ENCODE measurements at regions not wholly inside any gene's neighbourhood (a gene's known extent, or its start where the extent isn't known, plus 50 kb on each side); places are given as distances from the start of the nearest gene placed in this dataset.
"Not testable (repeated sequence)": the region's sequence is repeated elsewhere in the genome, so short reads cannot be mapped to it uniquely, and the experiment has no call there.

DNA sequence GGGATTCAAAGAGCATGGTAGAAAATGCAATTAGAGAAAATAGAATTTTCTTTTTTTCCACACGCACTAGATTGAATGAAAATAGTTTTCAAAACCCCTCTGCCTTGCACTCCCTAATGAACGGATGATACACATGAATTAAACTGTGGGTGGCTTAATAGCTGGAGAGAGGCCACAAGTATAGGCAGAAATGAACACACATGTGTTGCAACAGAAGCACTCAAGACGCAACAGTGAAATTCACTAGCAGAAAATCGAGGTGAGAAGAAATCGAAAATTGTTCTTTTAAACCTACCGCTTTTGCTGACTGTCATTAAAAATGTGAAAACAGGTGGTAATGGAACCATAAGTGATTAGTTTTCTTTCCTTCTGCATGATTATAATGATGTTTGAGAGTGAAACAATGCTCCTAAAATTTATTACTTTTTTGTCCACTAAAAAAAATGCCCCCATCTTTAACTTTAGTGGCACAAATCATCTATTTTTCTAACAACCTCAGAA, 59.3 kb upstream of the GPCPD1 start:
- no peaks in the 10 kb centered on the region for H3K27me3 Mint-ChIP-seq
- H3K9me3 Mint-ChIP-seq: no peaks in the 10 kb centered on the region
- H3K27ac Mint-ChIP-seq: peak overlapping the region; percentile 32
- H3K4me3 Mint-ChIP-seq: no peak overlapping the region
- H3K36me3 Mint-ChIP-seq (ENCODE audit: low read depth): no peaks in the 10 kb centered on the region
- H3K4me1 Mint-ChIP-seq (ENCODE audit: low read depth): peaks cover 23% of the 10 kb centered on the region

DNA sequence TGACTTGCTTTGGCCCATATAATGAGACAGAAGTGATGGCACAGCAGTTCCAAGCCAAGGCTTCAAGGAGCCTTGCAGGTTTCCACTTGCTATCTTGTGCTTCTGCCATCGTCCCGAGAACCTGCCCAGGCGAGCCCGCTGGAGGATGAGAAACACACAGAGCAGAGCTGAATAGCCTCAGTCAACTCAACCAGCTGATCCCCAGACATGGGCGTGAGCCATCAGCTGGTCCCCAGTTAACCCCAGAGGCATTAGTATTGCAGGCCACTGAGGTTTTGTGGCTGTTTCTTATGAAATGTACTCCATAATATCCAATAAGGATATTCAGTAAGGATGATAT, 57.7 kb upstream of the GPCPD1 start:
- Mint-ChIP-seq H3K4me3 (no peak overlapping the region), H3K9me3 (no peaks in the 10 kb centered on the region), H3K36me3 (ENCODE audit: low read depth) (no peaks in the 10 kb centered on the region), H3K27me3 (no peaks in the 10 kb centered on the region), H3K4me1 (ENCODE audit: low read depth) (peaks cover 7% of the 10 kb centered on the region), H3K27ac (no peak overlapping the region)

DNA sequence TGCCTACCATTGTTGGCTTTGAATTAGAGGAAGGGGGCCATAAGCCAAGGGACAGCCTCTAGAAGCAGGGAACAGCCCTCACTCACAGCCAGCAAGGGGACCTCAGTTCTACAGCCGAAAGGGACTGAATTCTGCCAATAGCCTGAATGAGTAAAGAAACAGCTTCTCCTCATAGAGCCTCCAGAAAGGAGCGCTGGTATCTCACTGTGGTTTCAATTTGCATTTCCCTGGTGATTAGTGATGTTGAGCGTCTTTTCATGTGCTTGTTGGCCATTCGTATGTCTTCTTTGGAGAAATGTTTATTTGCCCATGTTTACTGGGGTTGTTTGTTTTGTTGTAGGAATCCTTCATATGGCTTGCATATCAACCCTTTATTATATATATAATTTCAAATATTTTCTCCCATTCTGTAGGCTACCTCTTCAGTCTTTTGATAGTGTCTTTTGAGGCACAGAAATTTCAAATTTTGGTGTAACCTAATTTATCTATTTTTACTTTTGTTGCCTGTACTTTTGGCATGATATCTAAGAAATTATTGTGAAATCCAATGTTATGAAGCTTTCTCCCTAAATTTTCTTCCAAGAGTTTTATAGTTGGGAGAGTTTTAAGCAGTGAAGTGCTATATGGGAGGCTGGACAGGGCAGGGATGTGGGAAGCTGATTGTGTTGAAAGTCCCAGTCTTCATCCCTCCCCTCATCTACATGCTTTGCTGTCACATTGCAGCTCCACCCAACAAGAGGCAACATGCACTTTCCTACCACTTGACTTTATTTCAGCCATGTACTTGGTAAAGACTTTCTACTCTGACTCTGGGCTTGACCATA, 57.1 kb upstream of the GPCPD1 start:
- Mint-ChIP-seq H3K9me3 (no peaks in the 10 kb centered on the region), H3K4me3 (no peak overlapping the region), H3K4me1 (ENCODE audit: low read depth) (peaks cover 6% of the 10 kb centered on the region), H3K27me3 (no peaks in the 10 kb centered on the region), H3K27ac (no peak overlapping the region), H3K36me3 (ENCODE audit: low read depth) (no peaks in the 10 kb centered on the region)

DNA sequence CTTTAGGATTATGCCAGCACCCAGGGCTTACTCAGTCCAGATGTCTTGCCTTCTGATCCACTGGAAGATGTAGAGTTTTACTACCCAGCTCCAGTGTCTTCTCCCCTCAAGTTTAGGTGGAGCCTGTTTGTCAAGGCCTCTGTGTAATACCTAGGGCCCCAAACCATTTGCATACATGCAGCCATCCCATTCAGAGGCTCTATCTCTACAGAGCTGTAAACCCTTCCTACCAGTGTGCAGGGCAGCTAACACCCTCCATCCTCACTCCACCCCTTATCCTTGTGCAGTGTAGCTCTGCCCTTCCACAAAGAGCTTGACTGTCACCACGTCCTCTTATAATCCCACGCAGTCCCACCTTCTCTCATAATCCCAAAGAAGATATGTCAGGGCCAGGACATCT, 54.6 kb upstream of the GPCPD1 start:
- Mint-ChIP-seq H3K4me3 (no peak overlapping the region), H3K36me3 (ENCODE audit: low read depth) (no peaks in the 10 kb centered on the region), H3K27me3 (no peaks in the 10 kb centered on the region), H3K9me3 (no peaks in the 10 kb centered on the region), H3K27ac (no peak overlapping the region), H3K4me1 (ENCODE audit: low read depth) (peaks cover 9% of the 10 kb centered on the region)

DNA sequence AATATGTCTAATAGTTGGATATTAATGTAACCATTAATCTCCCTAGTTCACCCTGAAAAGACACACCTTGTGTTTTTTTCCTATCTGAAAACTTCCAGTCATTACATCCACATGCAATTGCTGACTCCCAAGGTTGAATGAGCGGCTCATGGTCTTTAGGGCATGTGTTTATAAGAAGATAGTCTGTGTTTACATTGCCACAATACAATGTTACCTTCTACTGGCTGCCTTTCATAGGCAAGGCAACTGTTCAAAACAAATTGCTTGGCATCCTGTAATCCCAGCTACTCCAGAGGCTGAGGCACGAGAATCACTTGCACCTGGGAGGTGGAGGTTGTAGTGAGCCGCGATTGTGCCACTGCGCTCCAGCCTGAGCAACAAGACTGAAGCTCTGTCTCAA, 52.6 kb upstream of the GPCPD1 start:
- Mint-ChIP-seq H3K4me1 (ENCODE audit: low read depth) (peaks cover 23% of the 10 kb centered on the region), H3K27ac (no peak overlapping the region), H3K9me3 (no peaks in the 10 kb centered on the region), H3K36me3 (ENCODE audit: low read depth) (no peaks in the 10 kb centered on the region), H3K27me3 (no peaks in the 10 kb centered on the region), H3K4me3 (no peak overlapping the region)

DNA sequence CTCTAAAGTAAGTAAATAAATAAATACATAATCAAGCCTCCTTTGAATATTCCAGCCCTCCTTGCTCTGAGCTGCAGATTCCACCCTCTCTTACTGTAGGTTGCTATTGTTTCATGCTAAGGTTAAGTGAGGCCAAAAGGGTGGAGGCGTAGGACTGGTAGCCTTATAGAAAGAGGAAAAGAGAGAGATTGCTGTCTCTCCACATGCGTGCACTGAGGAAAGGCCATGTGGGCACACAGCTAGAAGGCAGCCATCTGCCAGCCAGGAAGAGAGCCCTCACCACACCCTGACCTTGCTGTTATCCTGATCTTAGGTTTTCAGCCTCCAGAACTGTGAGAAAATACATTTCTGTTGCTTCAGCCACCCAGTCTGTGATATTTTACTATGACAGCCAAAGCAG, 52.0 kb upstream of the GPCPD1 start:
- H3K4me1 Mint-ChIP-seq (ENCODE audit: low read depth): peaks cover 26% of the 10 kb centered on the region
- H3K36me3 Mint-ChIP-seq (ENCODE audit: low read depth): no peaks in the 10 kb centered on the region
- H3K27ac Mint-ChIP-seq: no peak overlapping the region
- no peaks in the 10 kb centered on the region for H3K9me3 Mint-ChIP-seq
- H3K4me3 Mint-ChIP-seq: no peak overlapping the region
- H3K27me3 Mint-ChIP-seq: no peaks in the 10 kb centered on the region

DNA sequence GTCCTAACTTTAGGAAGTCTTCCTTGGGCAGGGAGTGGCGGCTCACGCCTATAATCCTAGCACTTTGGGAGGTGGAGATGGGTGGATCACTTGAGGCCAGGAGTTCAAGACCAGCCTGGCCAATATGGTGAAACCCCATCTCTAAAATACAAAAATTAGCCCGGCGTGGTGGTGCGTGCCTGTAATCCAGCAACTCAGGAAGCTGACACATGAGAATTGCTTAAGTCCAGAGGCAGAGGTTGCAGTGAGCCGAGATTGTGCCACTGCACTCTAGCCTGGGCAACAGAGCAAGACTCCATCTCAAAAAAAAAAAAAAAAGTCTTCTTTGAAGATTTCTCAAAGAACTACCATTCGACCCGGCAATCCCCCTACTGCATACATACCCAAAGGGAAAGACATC, 50.0 kb upstream of the GPCPD1 start:
- H3K36me3 Mint-ChIP-seq (ENCODE audit: low read depth); H3K27ac Mint-ChIP-seq; H3K27me3 Mint-ChIP-seq; H3K9me3 Mint-ChIP-seq; H3K4me3 Mint-ChIP-seq: not testable (repeated sequence)
- peaks cover 31% of the 10 kb centered on the region for H3K4me1 Mint-ChIP-seq (ENCODE audit: low read depth)
